GM18867 (cell line): ENCODE measurements at regions not wholly inside any gene's neighbourhood (a gene's known extent, or its start where the extent isn't known, plus 50 kb on each side); places are given as distances from the start of the nearest gene placed in this dataset.
"Not testable (repeated sequence)": the region's sequence is repeated elsewhere in the genome, so short reads cannot be mapped to it uniquely, and the experiment has no call there.

Source experiments
- ATAC-seq: cut with Tn5 transposase; IDR thresholded peaks from one replicate; pipeline ENCODE4 v1.9.1; 2021; ENCODE audit warnings: mild to moderate bottlenecking, moderate library complexity; ENCODE audit not compliant: unreplicated experiment

GRCh38 chr2:90209009-90209408, 1517.5 kb downstream of the RPIA start:
- no peak for ATAC-seq

GRCh38 chr2:90209806-90210205, 1518.3 kb downstream of the RPIA start:
- ATAC-seq: no peak

- not testable (repeated sequence) for ATAC-seq
These were observed 1524.4 kb downstream of the RPIA start for GRCh38 chr2:90215880-90216279.

- ATAC-seq: not testable (repeated sequence)
These were observed 1525.3 kb downstream of the RPIA start for GRCh38 chr2:90216801-90217200.

- not testable (repeated sequence) for ATAC-seq
These were observed 1527.1 kb downstream of the RPIA start for GRCh38 chr2:90218534-90218933.

- not testable (repeated sequence) for ATAC-seq
These were observed 1529.3 kb downstream of the RPIA start for GRCh38 chr2:90220623-90221299.

GRCh38 chr2:90221300-90221651, 1529.8 kb downstream of the RPIA start:
- ATAC-seq: no peak

- not testable (repeated sequence) for ATAC-seq
These were observed 1533.3 kb downstream of the RPIA start for GRCh38 chr2:90224767-90225166.

- not testable (repeated sequence) for ATAC-seq
These were observed 1535.1 kb downstream of the RPIA start for GRCh38 chr2:90226465-90227072.

GRCh38 chr2:90231199-90231598, 1539.7 kb downstream of the RPIA start:
- not testable (repeated sequence) for ATAC-seq

- not testable (repeated sequence) for ATAC-seq
These were observed 1544.0 kb downstream of the RPIA start for GRCh38 chr2:90235452-90235851.

- not testable (repeated sequence) for ATAC-seq
These were observed 1546.5 kb downstream of the RPIA start for GRCh38 chr2:90237923-90238361.

- ATAC-seq: not testable (repeated sequence)
These were observed 1547.2 kb downstream of the RPIA start for GRCh38 chr2:90238505-90239230.

- ATAC-seq: not testable (repeated sequence)
These were observed 1548.3 kb downstream of the RPIA start for GRCh38 chr2:90239769-90240168.

GRCh38 chr2:90244902-90245765, 1553.7 kb downstream of the RPIA start:
- ATAC-seq: not testable (repeated sequence)

GRCh38 chr2:90248400-90248799, 1556.9 kb downstream of the RPIA start:
- not testable (repeated sequence) for ATAC-seq

- ATAC-seq: not testable (repeated sequence)
These were observed 1558.9 kb downstream of the RPIA start for GRCh38 chr2:90250350-90250749.

- ATAC-seq: not testable (repeated sequence)
These were observed 1560.1 kb downstream of the RPIA start for GRCh38 chr2:90251576-90251975.

- ATAC-seq: not testable (repeated sequence)
These were observed 1561.8 kb downstream of the RPIA start for GRCh38 chr2:90253306-90253705.

- not testable (repeated sequence) for ATAC-seq
These were observed 1575.4 kb downstream of the RPIA start for GRCh38 chr2:90266888-90267287.

GRCh38 chr2:90287751-90288150, 1596.3 kb downstream of the RPIA start:
- ATAC-seq: not testable (repeated sequence)
